DOHH2 (cell line): ENCODE measurements at regions not wholly inside any gene's neighbourhood (a gene's known extent, or its start where the extent isn't known, plus 50 kb on each side); places are given as distances from the start of the nearest gene placed in this dataset.

Experiments
- H3F3A ChIP-seq: fragments of 200-600 bp; sonication (generic), shearing (Covaris generic); 2 replicates; pipeline ENCODE4 v1.6.0; 2016; ENCODE audit warnings: antibody characterized with exemption, mild to moderate bottlenecking; ENCODE audit not compliant: control insufficient read depth, insufficient read depth
- H3K27ac ChIP-seq: fragments of 200-600 bp; sonication (generic); 2 replicates; pipeline ENCODE4 v1.5.1; 2014; ENCODE audit warnings: low read depth, mild to moderate bottlenecking, low read length, moderate library complexity
- H3K27me3 ChIP-seq: fragments of 200-600 bp; sonication (generic); 2 replicates; pipeline ENCODE4 v1.6.1; 2014; ENCODE audit warnings: mild to moderate bottlenecking, low read length, mixed read lengths; ENCODE audit not compliant: control insufficient read depth
- H3K36me3 ChIP-seq: fragments of 200-600 bp; sonication (generic); 2 replicates; pipeline ENCODE4 v1.6.1; 2014; ENCODE audit warnings: mild to moderate bottlenecking, low read length, moderate library complexity, mixed read lengths; ENCODE audit not compliant: control insufficient read depth
- H3K4me1 ChIP-seq: fragments of 200-600 bp; sonication (generic); 2 replicates; pipeline ENCODE4 v1.6.1; 2014; ENCODE audit warnings: mild to moderate bottlenecking, low read length, mixed read lengths; ENCODE audit not compliant: control insufficient read depth
- H3K4me2 ChIP-seq: fragments of 200-600 bp; sonication (generic); 2 replicates; pipeline ENCODE4 v1.6.0; 2014; ENCODE audit warnings: mild to moderate bottlenecking, low read length, moderate library complexity
- H3K4me3 ChIP-seq: fragments of 200-600 bp; sonication (generic); 2 replicates; pipeline ENCODE4 v1.5.1; 2014; ENCODE audit warnings: mild to moderate bottlenecking, low read length, mixed read lengths
- H3K79me2 ChIP-seq: fragments of 200-600 bp; sonication (generic); 2 replicates; pipeline ENCODE4 v1.6.1; 2014; ENCODE audit warnings: mild to moderate bottlenecking, low read length, mixed read lengths; ENCODE audit not compliant: control insufficient read depth
- H3K9me2 ChIP-seq: fragments of 200-600 bp; sonication (generic); replicated peaks from 2 replicates; pipeline ENCODE4 v1.6.1; 2014; ENCODE audit warnings: mild to moderate bottlenecking, low read length, mixed read lengths; ENCODE audit not compliant: control insufficient read depth
- H3K9me3 ChIP-seq: fragments of 200-600 bp; sonication (generic); 2 replicates; pipeline ENCODE4 v1.6.1; 2014; ENCODE audit warnings: antibody characterized with exemption, low read length, mixed read lengths; ENCODE audit not compliant: control insufficient read depth, insufficient read depth
- H4K20me1 ChIP-seq: fragments of 200-600 bp; sonication (generic); 2 replicates; pipeline ENCODE4 v1.6.0; 2014; ENCODE audit warnings: low read depth, mild to moderate bottlenecking, antibody characterized with exemption, low read length, moderate library complexity; ENCODE audit not compliant: control insufficient read depth, insufficient read depth
- EZH2phosphoT487 ChIP-seq: fragments of 200-600 bp; sonication (generic); IDR thresholded peaks from 2 replicates; pipeline ENCODE4 v1.6.1; 2017; ENCODE audit warnings: borderline replicate concordance, mild to moderate bottlenecking, antibody characterized with exemption, low read length, moderate library complexity, mixed read lengths
- TF ChIP-seq, protein P1 (sequence below): fragments of 200-600 bp; sonication (generic); IDR thresholded peaks from one replicate; pipeline ENCODE4 v1.5.1; 2014; ENCODE audit warnings: antibody characterized with exemption, mild to moderate bottlenecking, low read depth, low read length; ENCODE audit not compliant: poor library complexity, severe bottlenecking

GRCh38 chr2:126385441-126385840 is 270.5 kb upstream of the GYPC start:
- no peak overlapping the region for H3K27ac ChIP-seq
- H3K27me3 ChIP-seq, result no peaks in the 10 kb centered on the region
- no peaks in the 10 kb centered on the region for H3K36me3 ChIP-seq
- no peaks in the 10 kb centered on the region for H3K9me3 ChIP-seq
- no peaks in the 10 kb centered on the region for H3K79me2 ChIP-seq
- H3K4me3 ChIP-seq, result no peak overlapping the region
- H3K4me2 ChIP-seq, result no peak overlapping the region
- no peaks in the 10 kb centered on the region for H3F3A ChIP-seq
- H3K9me2 ChIP-seq, result no peaks in the 10 kb centered on the region
- TF ChIP-seq, protein P1, sequence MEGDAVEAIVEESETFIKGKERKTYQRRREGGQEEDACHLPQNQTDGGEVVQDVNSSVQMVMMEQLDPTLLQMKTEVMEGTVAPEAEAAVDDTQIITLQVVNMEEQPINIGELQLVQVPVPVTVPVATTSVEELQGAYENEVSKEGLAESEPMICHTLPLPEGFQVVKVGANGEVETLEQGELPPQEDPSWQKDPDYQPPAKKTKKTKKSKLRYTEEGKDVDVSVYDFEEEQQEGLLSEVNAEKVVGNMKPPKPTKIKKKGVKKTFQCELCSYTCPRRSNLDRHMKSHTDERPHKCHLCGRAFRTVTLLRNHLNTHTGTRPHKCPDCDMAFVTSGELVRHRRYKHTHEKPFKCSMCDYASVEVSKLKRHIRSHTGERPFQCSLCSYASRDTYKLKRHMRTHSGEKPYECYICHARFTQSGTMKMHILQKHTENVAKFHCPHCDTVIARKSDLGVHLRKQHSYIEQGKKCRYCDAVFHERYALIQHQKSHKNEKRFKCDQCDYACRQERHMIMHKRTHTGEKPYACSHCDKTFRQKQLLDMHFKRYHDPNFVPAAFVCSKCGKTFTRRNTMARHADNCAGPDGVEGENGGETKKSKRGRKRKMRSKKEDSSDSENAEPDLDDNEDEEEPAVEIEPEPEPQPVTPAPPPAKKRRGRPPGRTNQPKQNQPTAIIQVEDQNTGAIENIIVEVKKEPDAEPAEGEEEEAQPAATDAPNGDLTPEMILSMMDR, result no peak
- TF ChIP-seq EZH2phosphoT487, result no peak
- no peaks in the 10 kb centered on the region for H4K20me1 ChIP-seq
- no peaks in the 10 kb centered on the region for H3K4me1 ChIP-seq

GRCh38 chr2:126385983-126386382 is 270.0 kb upstream of the GYPC start:
- Histone ChIP-seq H3K4me1 (no peaks in the 10 kb centered on the region), H3F3A (no peaks in the 10 kb centered on the region), H3K9me2 (no peaks in the 10 kb centered on the region), H3K27ac (no peak overlapping the region), H3K4me3 (no peak overlapping the region), H3K4me2 (no peak overlapping the region), H3K27me3 (no peaks in the 10 kb centered on the region), H3K79me2 (no peaks in the 10 kb centered on the region), H4K20me1 (no peaks in the 10 kb centered on the region), H3K36me3 (no peaks in the 10 kb centered on the region), H3K9me3 (no peaks in the 10 kb centered on the region)
- TF ChIP-seq EZH2phosphoT487, result no peak
- TF ChIP-seq, protein P1, result no peak

- no peak overlapping the region for H3K4me3 ChIP-seq
- no peak overlapping the region for H3K27ac ChIP-seq
- H3K9me2 ChIP-seq, result no peaks in the 10 kb centered on the region
- no peaks in the 10 kb centered on the region for H3K9me3 ChIP-seq
- TF ChIP-seq EZH2phosphoT487, result no peak
- H4K20me1 ChIP-seq, result no peaks in the 10 kb centered on the region
- H3K4me1 ChIP-seq, result no peaks in the 10 kb centered on the region
- H3K79me2 ChIP-seq, result no peaks in the 10 kb centered on the region
- no peaks in the 10 kb centered on the region for H3F3A ChIP-seq
- no peaks in the 10 kb centered on the region for H3K36me3 ChIP-seq
- no peak overlapping the region for H3K4me2 ChIP-seq
- H3K27me3 ChIP-seq, result no peaks in the 10 kb centered on the region
These were observed 266.5 kb upstream of the GYPC start for GRCh38 chr2:126389446-126389845.

DNA sequence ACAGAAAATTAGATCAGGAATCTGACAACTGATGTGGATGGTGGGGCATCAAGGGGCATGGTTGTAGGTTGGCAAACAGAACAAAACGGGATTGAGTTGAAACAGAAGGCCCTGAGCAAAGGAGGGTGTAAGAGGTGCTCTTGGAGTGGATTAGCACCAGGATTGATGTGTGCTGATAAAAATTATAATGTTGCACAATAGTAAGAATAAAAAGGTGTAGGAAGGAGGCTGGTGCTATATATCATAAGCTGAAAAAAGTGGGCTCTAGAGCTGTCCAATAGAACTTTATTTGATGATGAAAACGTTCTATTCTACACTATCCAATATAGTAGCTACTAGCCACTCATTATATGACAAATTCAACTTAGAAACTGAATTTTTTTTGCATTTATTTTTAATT is 263.1 kb upstream of the GYPC start:
- Histone ChIP-seq H3K9me2 (no peaks in the 10 kb centered on the region), H3K9me3 (no peaks in the 10 kb centered on the region), H4K20me1 (no peaks in the 10 kb centered on the region), H3K4me1 (no peaks in the 10 kb centered on the region), H3K36me3 (no peaks in the 10 kb centered on the region), H3F3A (no peaks in the 10 kb centered on the region), H3K4me3 (no peak overlapping the region), H3K4me2 (no peak overlapping the region), H3K27ac (no peak overlapping the region), H3K79me2 (no peaks in the 10 kb centered on the region), H3K27me3 (no peaks in the 10 kb centered on the region)
- TF ChIP-seq, protein P1, result no peak
- TF ChIP-seq EZH2phosphoT487, result no peak
